NCI-H1694 treated with DMSO at 0.1 percent for 48 hours (cell line): ENCODE measurements at regions not wholly inside any gene's neighbourhood (a gene's known extent, or its start where the extent isn't known, plus 50 kb on each side); places are given as distances from the start of the nearest gene placed in this dataset.

Source experiments
- DNase-seq: peaks from one replicate; lab custom pipeline; 2025; lab: John Stamatoyannopoulos, UW

DNA sequence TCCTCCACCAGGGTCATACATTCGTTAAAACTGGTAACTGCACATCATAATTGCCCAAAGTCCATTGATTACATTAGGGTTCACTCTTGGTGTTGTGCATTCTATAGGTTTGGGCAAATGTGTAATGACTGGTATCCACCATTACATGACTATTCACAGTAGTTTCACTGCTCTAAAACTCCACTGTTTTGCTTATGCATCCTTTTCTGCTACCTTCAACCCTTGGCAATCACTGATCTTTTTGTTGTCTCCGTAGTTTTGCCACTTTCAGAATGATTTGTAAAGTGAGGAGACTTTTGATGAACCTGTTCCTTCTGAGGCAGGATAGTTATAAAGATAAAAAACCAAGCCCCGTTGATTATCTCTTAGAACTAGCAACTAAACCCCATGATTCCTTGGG lies 187.3 kb upstream of the MCHR2 start:
- no peak for DNase-seq

DNA sequence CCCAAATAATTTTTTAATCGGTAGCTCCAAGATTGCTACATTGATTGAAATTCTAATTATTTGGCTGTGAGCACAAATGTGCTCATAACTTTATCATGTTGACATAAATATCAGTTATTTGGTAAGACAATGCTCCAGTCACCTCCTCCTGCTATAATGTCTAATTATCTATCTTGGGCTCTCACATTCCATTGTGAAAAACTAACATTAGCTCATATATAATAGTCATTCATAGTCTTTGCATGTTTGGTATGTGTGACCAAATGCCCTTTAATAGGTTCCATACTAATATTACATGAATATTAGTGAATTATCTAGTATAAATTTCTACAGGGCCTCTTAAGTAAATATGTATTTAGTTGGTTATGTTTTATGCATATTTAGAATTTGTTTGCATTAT lies 185.6 kb upstream of the MCHR2 start:
- DNase-seq = no peak

DNA sequence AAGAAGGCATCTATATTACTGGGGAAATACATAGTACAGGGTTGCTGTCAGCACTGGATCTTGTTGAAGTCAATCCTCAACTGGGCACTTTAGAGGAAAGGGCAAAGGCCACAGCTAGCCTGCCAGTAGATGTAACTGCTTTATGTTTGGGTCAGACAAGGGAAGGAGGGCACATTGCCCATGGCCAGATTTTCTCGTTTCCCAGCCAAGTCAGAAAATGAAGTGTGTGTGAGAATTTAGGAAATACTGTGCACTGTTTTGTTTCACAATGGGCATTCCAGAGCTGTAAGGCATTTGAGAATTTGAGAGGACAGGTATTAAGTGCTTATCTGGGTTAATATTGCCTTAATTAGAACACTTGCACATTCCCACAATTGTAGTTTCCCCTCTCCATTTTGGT lies 183.9 kb upstream of the MCHR2 start:
- DNase-seq = no peak

DNA sequence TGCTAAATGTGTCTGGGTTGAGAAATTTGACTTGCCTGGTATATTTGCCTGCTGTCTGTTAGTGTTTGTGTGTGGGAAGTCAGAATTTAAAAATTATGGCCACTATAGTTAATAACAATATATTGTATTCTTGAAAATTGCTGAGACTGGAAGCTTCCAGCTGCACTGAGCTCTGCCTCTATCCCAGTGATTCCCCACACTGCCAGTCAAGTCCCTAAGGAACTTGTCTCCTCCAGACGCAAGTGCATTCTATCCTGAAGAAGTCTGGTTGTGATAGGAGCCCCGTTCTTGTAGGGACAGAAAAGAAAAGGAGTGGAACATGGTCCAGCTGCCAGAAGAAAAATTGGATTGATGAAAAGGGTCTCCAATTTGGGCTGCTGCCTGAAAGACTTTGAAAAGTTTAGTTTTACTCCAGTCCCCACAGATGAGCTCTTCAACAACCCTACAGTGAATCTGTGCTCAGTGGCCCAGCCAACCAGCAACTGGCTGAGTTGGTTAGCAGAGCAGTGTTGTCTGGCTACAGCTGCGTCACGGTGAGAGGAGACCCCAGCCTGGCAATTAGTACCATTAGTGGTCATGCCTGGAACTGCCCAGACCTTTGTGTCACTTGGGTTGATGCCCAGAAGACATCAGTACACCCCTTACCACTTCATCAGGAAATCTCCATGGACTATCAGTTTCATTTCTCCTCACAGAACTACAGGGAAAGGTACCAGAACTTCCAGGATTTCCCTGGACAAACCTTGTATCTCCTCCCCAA lies 183.1 kb upstream of the MCHR2 start:
- DNase-seq = no peak

DNA sequence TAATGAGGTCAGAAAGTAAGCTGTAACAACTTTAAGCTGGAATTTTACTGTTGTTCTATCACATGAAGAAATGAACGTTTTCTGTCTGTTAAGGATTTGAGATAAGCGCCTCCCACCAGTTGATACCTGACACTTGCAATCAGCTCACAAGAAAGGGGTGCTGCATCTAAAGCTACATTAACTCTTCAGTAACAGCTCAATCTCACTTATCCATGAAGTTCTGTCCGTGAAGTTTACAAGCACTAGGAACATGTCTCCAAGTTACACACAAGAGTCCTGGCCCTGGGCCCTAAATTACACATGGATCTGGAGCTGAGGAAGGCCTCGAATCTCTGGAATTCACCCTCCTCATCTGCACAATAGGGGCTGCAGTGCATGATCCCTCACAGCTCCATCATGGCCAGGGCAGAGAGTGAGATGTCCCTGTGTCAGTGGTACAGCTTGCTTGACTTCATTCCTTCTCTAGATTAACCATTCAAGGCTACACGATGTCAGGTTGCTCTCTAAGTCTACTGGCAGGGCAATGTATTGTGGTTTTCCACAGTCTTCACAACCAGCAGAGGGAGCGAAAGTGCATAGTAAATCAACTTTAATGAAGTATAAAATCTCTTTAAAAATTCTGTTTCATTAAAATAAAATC lies 182.4 kb upstream of the MCHR2 start:
- DNase-seq = peak; percentile 2

DNA sequence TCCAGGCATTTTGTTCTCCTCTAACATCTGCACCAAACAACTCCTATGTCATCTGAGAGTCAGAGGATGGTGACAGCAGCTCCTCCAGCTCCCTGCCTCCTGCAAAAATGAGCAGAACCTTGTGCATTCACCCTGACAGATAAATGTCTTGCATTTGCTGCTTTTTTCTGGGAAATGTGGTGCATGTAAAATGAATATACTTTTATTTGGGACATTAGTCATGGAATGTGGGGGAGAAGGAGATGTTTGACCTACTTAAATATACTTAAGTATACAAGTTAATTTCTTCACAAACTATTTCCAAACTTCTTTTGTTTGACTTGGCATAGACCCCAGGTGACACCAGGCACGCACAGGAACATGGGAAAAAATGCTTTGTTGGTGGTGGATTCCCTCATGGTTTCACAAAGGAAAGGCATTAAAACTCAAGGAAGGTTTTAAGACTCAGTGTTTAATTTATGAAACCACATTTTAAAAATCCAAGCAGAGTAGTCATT lies 181.8 kb upstream of the MCHR2 start:
- DNase-seq = no peak

DNA sequence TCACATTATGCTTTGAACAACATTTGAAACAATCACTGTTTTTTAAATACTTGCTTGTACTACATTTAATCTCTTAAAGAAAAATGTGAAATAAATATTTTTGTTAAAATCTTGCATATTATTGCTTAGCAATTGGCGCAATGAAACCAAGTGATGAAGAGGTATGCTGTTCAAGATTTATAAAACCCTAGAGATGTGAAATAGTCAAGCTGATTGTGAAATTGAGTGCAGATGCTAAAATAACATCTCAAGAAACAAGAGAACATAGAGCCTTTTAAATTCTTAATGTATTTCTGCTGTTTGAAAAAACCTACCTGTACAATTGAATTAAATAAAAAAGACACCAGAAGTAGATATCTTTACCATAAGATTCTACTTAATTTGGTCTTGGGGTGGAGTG lies 179.2 kb upstream of the MCHR2 start:
- DNase-seq = no peak

DNA sequence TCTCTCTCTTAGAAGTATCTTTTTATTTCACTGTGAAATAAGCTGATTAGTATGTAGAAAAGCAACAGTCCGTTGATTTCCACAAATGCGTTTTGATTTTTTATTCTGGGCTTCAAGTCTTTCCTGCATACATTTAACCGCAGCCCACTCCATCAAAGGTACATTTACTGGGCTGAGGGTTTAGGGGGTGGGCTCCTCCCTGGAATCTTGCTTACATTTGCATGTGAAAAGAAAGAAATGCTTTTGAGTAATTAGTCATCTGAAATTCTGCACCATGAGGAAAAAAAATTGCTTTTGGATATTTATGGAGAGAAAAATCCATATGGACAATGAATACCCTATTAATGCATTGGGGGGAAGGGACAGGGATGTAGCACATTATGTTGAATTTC lies 178.3 kb upstream of the MCHR2 start:
- DNase-seq = no peak

DNA sequence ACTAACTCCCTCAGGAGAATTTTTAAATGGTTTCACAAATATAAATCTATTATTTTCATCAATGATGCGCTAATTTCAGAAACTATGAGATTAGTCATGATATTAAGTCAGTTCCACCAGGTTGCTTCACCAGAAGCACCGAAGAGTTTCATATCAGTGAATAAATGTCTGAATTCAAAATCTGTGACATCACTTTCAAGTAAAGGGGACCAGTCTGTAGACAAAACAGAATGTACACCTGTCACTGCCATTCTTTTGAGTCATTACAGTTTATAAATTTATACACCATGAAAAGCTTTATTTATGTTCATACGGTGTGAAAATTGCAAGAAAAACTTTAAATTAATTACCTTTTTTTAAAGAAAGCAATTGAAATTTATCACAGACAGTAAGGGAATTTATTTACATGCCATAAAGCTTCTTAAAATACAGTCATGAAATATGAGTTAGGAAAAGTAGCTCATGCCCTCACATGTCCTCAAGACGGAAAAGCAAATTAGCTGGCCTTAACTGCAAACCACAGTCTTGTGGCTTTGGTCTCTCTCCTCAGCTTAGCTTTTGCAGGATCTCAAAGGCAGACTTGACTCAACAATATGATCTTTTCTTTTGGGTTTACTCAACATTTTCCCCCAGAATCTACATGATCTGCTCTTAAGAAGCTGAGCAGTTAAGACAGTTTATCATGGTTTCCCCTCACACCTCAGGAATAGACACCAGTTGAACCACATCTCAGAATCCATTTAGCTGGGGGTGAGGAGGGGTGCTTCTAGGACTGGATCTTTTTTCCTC lies 177.7 kb upstream of the MCHR2 start:
- no peak for DNase-seq

DNA sequence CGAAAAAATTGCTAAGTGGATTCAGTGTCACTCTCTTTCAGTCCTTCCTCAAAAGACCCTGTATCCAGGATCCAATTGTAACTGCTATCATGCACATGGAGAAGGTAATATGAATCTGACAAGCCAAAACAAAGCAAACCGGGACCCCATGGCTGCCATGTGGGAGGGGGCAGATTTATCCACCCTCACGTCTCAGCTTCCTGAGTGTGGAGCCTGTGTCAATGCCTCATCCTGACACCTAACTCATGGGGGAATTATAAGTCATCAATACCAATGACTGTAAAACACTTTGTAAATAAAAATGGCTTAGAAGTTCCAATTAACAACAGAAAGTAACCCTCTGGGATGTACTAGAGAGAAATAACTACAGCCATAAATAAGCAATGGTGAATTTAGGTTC lies 174.1 kb upstream of the MCHR2 start:
- DNase-seq = no peak

DNA sequence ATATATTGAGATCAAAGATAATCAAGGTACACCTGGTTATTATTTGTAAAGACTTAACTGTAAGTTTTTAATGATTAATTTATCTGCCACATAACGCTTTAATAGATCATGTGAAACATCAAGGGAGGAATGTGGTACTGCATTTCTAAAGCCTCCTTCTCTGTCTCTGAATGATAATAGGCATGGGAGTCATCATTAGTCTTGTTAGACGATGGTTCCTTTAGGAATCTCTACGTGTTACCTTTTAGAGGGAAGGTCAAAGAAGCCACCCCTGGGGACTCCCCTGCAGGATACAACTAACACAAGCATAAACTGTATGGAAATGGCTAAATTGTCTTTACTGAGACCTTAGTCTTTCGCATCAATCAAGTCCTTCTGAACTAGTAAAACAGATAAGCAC lies 173.6 kb upstream of the MCHR2 start:
- no peak for DNase-seq

DNA sequence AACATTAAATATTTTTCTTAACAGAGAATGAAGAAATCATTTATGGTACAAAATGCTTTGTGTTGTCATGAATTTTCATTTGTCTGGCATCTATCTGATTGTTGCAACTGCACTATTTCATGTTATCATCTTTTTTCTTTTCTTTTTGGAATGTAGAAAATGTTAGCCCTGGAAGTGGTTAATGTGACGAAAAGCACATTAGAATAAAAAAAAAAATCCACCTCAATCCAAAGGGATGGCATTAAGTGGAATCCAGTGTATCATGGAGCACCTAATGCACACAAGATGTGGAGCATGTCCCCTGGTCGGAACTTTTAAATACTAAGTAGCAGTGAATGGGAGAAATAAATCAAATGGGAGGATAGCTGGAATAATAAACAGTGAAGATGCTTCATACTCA lies 172.9 kb upstream of the MCHR2 start:
- no peak for DNase-seq

DNA sequence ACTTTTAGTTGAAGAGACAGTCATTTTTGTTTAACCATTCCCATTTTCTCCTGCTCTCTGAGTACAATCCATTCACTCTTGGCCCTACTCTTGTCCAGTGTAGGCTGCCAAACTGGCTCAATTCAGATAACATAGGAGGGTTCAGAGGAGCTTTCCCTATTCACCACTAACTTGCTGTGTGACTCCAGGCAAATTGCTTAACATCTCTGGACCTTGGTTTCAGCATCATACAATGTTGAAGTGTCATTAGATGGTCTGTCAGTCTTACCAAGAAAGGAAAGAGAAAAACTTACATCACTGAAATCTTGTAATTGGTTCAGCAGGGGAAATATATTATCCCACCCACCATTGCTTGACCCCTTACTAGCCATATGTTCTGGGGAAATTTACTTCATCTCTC lies 171.4 kb upstream of the MCHR2 start:
- DNase-seq = no peak

DNA sequence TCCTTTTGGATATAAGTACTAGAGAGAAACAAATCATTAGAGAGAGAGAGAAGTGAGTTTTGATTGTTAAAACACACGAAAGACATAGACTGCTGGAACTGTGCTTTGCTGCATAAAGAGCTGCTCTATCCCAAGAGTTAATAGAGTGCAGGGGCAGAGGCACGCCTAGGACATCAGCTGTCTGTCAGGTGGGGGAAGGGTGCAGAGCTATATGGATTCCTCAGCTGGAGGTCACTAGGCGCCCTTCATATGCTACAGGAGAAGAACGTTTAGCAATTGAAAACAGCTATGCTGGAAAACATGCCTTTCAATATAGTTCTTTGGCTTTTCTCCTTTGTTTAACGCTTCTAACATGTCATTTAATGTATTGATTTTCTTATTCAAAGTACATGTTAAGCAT lies 169.0 kb upstream of the MCHR2 start:
- no peak for DNase-seq

DNA sequence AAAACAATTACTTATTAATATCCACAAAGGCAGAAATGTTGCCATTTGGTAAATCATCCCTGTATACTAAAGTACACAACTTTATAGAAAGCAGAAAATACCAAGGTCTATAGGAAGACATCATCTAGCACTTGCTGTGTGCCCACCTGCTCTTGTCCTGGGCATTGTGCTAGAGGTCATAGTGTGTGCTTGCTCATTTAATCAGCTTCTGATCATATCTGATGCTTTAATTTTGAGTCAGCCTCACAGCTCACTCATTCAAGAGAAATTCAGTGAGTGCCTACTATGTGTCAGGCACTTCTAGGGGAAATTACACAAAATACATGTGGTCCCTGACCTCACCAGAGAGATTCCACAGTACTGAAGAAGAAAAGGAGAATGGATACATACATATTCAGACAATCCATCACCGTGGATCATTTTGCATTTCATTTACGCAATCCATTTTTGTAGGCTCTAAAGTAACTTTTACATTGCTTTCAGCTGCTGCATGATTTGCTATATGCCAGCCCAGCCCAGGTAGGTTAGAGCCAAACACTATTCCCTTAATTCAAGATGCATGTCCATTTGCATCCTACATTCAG lies 167.9 kb upstream of the MCHR2 start:
- no peak for DNase-seq

DNA sequence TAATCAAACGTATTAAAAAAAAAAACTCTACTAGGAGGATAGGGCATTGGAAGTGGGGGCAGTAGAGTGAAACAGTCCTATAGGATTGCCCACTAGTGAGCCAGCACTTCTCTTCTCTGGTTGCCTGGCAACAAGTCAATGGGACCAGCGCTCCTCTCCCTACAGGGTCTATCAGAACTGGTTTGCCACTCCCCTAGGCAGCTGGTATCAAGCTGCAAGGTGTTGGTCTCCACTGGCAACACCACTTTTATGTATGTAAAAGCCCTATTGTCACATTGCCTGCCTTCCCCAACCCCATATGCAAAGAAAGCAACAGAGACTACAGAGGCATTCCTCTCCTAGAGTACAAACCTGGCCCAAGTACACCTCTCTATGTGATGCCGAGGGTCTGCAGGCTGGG lies 166.9 kb upstream of the MCHR2 start:
- no peak for DNase-seq

DNA sequence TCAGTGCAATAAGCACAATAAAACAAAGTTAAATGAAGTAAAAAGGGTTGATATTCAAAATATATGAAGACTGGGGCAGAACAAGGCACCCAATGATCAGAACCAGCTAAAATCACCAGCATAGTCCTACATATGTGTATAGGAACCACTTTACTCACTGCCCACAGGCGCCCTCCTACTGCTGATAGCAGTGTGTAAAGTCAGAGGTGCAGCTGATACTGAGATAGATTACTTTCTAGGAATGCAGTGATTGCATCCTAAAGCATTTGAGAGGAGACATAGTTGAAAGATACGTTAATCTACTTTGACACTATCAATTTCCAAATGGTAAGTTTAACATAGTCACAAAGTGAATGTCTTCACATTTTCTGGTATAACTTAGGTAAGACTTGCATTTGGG lies 161.1 kb upstream of the MCHR2 start:
- no peak for DNase-seq

DNA sequence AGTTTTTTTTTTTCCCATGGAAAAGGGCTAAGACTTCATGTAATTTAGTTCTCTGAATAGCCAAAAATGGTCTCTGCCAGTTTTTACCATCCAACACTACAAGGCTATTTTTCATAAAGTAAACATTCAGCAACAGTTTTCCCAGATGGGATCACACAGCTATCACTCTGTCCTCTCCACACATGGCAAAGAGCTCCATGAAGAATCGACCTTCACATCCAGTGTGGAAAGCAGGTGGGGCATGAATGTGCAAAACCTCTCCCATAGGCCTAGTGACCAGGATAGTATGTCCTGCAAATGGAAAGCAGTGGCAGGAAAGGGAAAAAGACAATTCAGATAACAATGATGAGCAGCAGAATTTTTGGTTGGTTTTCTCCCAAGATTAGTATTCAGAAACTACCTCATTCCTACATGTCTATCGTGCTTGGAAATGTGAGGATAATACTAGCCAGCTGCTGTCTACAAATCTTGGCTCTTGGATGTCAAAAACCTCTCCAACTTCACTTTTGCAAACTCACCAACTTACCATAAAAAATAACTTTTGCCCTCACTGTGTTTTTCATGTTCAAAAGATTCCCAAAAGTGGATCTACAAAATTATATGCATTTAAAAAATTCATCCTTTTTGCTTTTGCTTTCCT lies 159.7 kb upstream of the MCHR2 start:
- DNase-seq = no peak

DNA sequence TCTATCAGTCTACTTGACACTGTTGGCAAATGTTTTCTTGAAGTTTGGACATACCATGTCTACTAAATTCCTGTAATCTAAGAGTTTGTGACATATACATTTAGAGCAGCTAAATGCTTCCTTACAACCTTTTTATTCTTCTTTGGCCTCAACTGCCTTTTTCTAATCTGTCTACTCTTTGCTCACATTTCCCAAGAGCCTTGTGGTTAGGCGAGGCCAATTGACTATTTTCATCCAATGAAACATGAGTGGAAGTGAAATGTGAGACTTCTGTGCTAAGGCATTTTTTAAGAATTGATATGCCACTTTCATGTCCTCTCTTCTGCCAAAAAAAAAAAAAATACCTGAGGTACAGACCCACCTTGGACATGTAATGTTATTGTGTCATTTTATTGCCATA lies 158.2 kb upstream of the MCHR2 start:
- no peak for DNase-seq

DNA sequence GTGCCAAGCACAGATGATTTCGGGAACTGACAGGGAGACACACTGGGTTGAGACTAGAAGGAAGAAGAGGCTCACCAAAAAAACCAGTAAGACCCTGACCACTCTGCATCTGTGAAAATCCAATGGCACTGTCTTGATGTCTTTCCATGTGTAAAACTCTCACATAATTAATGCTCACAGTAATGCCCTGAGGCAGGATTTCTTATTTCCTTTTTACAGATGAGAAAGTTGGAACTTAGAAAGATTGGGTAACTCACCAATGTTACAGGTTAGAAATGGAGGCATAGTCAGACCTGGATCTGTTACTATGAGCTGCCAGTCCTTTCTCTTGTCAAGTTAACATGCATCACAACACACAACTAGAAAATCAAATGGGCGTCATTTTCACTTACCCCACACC lies 151.0 kb upstream of the MCHR2 start:
- DNase-seq = no peak

DNA sequence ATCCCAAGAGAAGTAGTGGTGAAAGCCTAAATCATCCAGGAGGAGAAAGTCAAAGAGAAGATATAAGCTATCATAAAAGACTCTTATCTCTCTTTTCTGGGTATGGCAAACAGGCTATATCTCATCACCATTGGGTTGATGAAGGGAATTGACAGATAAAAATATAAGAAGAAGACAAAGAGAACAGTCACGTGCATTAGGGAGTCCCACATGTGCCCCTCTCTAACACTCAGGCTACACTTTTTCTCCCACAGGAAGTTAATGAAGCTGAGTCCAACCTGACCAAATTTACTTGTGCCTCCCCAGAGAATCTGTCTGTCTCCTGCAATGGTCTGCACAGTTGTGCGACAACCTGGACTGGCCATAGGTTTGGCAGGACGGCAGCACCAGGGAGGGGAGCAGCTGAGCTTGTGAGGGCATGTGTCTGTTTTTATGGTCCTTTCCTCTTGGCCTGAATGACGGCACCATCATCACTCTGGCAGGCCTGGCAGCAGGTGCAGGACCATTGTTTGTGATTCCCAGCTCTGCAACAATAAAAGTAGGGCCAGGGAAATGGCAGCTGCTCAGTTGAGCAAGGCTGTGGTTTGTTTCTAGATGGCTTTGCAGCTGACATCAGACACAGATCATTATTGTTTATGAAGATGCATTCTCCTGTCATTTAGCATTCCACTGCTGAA lies 144.5 kb upstream of the MCHR2 start:
- no peak for DNase-seq

DNA sequence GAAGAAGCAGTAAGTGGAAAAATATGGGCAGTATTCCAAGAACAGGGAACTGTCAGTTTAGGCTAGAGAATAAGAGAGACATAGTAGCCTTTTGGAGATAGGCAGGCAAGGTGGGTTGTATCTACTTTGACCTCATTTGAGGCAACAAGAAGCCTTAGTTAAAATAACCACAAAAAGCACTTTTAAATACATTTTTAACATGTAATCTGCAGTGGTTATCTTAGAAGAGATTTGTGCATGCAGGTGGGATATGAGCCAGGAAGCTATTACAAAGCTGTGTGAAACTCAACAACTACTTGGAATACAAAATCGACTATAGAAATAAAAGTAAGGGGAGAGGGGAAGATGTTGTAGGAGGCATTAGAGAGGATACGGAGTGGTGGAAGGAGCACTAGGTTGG lies 143.7 kb upstream of the MCHR2 start:
- no peak for DNase-seq
